T-helper 2 cell treated with Interferon-gamma antibody and Interleukin-4, amounts not matched to agents 5 μg/mL and 100 μg/mL, for 36 hours (primary cell): ENCODE measurements at regions not wholly inside any gene's neighbourhood (a gene's known extent, or its start where the extent isn't known, plus 50 kb on each side); places are given as distances from the start of the nearest gene placed in this dataset.

Experiments used
- DNase-seq: peaks from one replicate; pipeline ENCODE4 v3.0.0; 2021; ENCODE audit warnings: low spot score
- H3K27ac Mint-ChIP-seq: one replicate; pipeline ENCODE4 v1.8.0; 2021; ENCODE audit warnings: mild to moderate bottlenecking, mixed read lengths
- H3K27me3 Mint-ChIP-seq: one replicate; pipeline ENCODE4 v1.8.0; 2021; ENCODE audit warnings: low read depth, mixed read lengths
- H3K36me3 Mint-ChIP-seq: one replicate; pipeline ENCODE4 v1.8.0; 2021; ENCODE audit warnings: low read depth, mixed read lengths
- H3K4me1 Mint-ChIP-seq: one replicate; pipeline ENCODE4 v1.8.0; 2021; ENCODE audit warnings: low read depth, mixed read lengths
- H3K4me3 Mint-ChIP-seq: one replicate; pipeline ENCODE4 v1.8.0; 2022; ENCODE audit warnings: mild to moderate bottlenecking, moderate library complexity, mixed read lengths
- H3K9me3 Mint-ChIP-seq: one replicate; pipeline ENCODE4 v1.8.0; 2021; ENCODE audit warnings: mixed read lengths

- peak; percentile 64 for DNase-seq
- Mint-ChIP-seq H3K4me3 (no peak overlapping the region), H3K9me3 (peaks cover under 1% of the 10 kb centered on the region), H3K27me3 (no peaks in the 10 kb centered on the region), H3K27ac (peak overlapping the region; percentile 32), H3K4me1 (peaks cover 24% of the 10 kb centered on the region), H3K36me3 (peaks cover 37% of the 10 kb centered on the region)
Measured at GRCh38 chr22:25485626-25486545, 78.6 kb upstream of the GRK3 start.

- DNase-seq, result no peak
- Mint-ChIP-seq H3K27me3 (no peaks in the 10 kb centered on the region), H3K27ac (peak overlapping the region; percentile 29), H3K4me3 (no peak overlapping the region), H3K4me1 (peaks cover 24% of the 10 kb centered on the region), H3K9me3 (no peaks in the 10 kb centered on the region), H3K36me3 (peaks cover 30% of the 10 kb centered on the region)
Measured at GRCh38 chr22:25487508-25487907, 77.0 kb upstream of the GRK3 start.

GRCh38 chr22:25488244-25489020, 76.0 kb upstream of the GRK3 start:
- Mint-ChIP-seq H3K27ac (peak overlapping the region; percentile 12), H3K36me3 (peaks cover 27% of the 10 kb centered on the region), H3K4me1 (peaks cover 22% of the 10 kb centered on the region), H3K4me3 (no peak overlapping the region), H3K27me3 (no peaks in the 10 kb centered on the region), H3K9me3 (no peaks in the 10 kb centered on the region)
- peak; percentile 87 for DNase-seq

GRCh38 chr22:25489947-25490346, 74.5 kb upstream of the GRK3 start:
- H3K36me3 Mint-ChIP-seq, result peaks cover 27% of the 10 kb centered on the region
- no peaks in the 10 kb centered on the region for H3K27me3 Mint-ChIP-seq
- H3K4me1 Mint-ChIP-seq, result peaks cover 23% of the 10 kb centered on the region
- H3K4me3 Mint-ChIP-seq, result no peak overlapping the region
- H3K9me3 Mint-ChIP-seq, result no peaks in the 10 kb centered on the region
- DNase-seq, result no peak
- H3K27ac Mint-ChIP-seq, result no peak overlapping the region

GRCh38 chr22:25490896-25491295, 73.6 kb upstream of the GRK3 start:
- Mint-ChIP-seq H3K27me3 (no peaks in the 10 kb centered on the region), H3K27ac (no peak overlapping the region), H3K4me3 (no peak overlapping the region), H3K4me1 (peaks cover 15% of the 10 kb centered on the region), H3K9me3 (no peaks in the 10 kb centered on the region), H3K36me3 (peaks cover 27% of the 10 kb centered on the region)
- DNase-seq, result no peak

- no peak for DNase-seq
- no peaks in the 10 kb centered on the region for H3K9me3 Mint-ChIP-seq
- no peak overlapping the region for H3K4me3 Mint-ChIP-seq
- H3K36me3 Mint-ChIP-seq, result peaks cover 21% of the 10 kb centered on the region
- H3K4me1 Mint-ChIP-seq, result peaks cover 8% of the 10 kb centered on the region
- H3K27ac Mint-ChIP-seq, result no peak overlapping the region
- H3K27me3 Mint-ChIP-seq, result no peaks in the 10 kb centered on the region
Measured at GRCh38 chr22:25492162-25492561, 72.3 kb upstream of the GRK3 start.

- Mint-ChIP-seq H3K36me3 (peaks cover 20% of the 10 kb centered on the region), H3K9me3 (no peaks in the 10 kb centered on the region), H3K4me1 (peaks cover 8% of the 10 kb centered on the region), H3K27ac (no peak overlapping the region), H3K4me3 (no peak overlapping the region), H3K27me3 (no peaks in the 10 kb centered on the region)
- DNase-seq, result no peak
Measured at GRCh38 chr22:25492841-25493734, 71.4 kb upstream of the GRK3 start.

GRCh38 chr22:25493794-25494193, 70.7 kb upstream of the GRK3 start:
- Mint-ChIP-seq H3K36me3 (peaks cover 20% of the 10 kb centered on the region), H3K27me3 (no peaks in the 10 kb centered on the region), H3K9me3 (no peaks in the 10 kb centered on the region), H3K27ac (no peak overlapping the region), H3K4me1 (peaks cover 8% of the 10 kb centered on the region), H3K4me3 (no peak overlapping the region)
- DNase-seq, result no peak

- Mint-ChIP-seq H3K36me3 (peaks cover 17% of the 10 kb centered on the region), H3K9me3 (no peaks in the 10 kb centered on the region), H3K4me3 (no peak overlapping the region), H3K4me1 (peaks cover 8% of the 10 kb centered on the region), H3K27ac (no peak overlapping the region), H3K27me3 (no peaks in the 10 kb centered on the region)
- DNase-seq, result no peak
Measured at GRCh38 chr22:25494774-25495173, 69.7 kb upstream of the GRK3 start.

GRCh38 chr22:25495285-25495684, 69.2 kb upstream of the GRK3 start:
- Mint-ChIP-seq H3K4me3 (no peak overlapping the region), H3K4me1 (peaks cover 8% of the 10 kb centered on the region), H3K9me3 (no peaks in the 10 kb centered on the region), H3K36me3 (peaks cover 12% of the 10 kb centered on the region), H3K27ac (no peak overlapping the region), H3K27me3 (no peaks in the 10 kb centered on the region)
- no peak for DNase-seq

GRCh38 chr22:25496396-25497064, 67.9 kb upstream of the GRK3 start:
- H3K9me3 Mint-ChIP-seq, result no peaks in the 10 kb centered on the region
- no peak overlapping the region for H3K27ac Mint-ChIP-seq
- H3K4me3 Mint-ChIP-seq, result no peak overlapping the region

GRCh38 chr22:25497181-25497641, 67.3 kb upstream of the GRK3 start:
- DNase-seq, result no peak
- H3K4me3 Mint-ChIP-seq, result no peak overlapping the region
- H3K27me3 Mint-ChIP-seq, result no peaks in the 10 kb centered on the region
- H3K4me1 Mint-ChIP-seq, result peaks cover 8% of the 10 kb centered on the region
- peaks cover 9% of the 10 kb centered on the region for H3K36me3 Mint-ChIP-seq
- no peak overlapping the region for H3K27ac Mint-ChIP-seq
- no peaks in the 10 kb centered on the region for H3K9me3 Mint-ChIP-seq

More at GRCh38 chr22:25496396-25497064, 67.9 kb upstream of the GRK3 start:
- H3K4me1 Mint-ChIP-seq, result peaks cover 8% of the 10 kb centered on the region
- no peak for DNase-seq
- peaks cover 9% of the 10 kb centered on the region for H3K36me3 Mint-ChIP-seq
- no peaks in the 10 kb centered on the region for H3K27me3 Mint-ChIP-seq

- no peak for DNase-seq
- no peaks in the 10 kb centered on the region for H3K9me3 Mint-ChIP-seq
Measured at GRCh38 chr22:25497716-25498115, 66.8 kb upstream of the GRK3 start.

More at GRCh38 chr22:25497716-25498115, 66.8 kb upstream of the GRK3 start:
- Mint-ChIP-seq H3K4me3 (no peak overlapping the region), H3K27me3 (no peaks in the 10 kb centered on the region), H3K4me1 (peaks cover 8% of the 10 kb centered on the region), H3K36me3 (peaks cover 9% of the 10 kb centered on the region), H3K27ac (no peak overlapping the region)
